ENCODE measurements at regions not wholly inside any gene's neighbourhood (a gene's known extent, or its start where the extent isn't known, plus 50 kb on each side); places are given as distances from the start of the nearest gene placed in this dataset.

- DNase-seq (ENCODE audit: low read depth, low spot score) = no peak
These were observed 429.8 kb upstream of the CDH2 start for GRCh38 chr18:28606686-28607085.

DNA sequence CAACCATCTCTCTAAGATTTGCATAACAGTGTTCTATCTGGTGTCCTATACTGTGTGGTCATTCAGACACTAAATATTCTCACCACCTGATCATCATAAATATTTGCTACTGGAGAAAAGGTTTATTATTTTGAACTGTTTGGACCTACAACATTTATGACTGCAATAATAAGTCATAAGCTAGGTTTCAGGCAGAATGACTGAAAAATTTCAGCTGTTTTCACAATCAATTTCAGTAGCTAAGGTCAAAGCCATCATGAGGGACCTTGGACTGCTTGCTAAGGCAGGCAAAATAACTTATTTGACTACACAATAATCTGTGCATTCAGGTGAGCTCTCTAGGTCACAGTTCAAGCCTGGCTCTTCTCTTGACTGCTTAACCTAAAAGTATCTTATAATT is 425.5 kb upstream of the CDH2 start:
- in situ Hi-C loops (cut with HindIII; ENCODE audit: low pct_unique_long_range_greater_than_20kb, low sequenced_read_pairs) = no loop called here
- Histone ChIP-seq H3K36me3 (ENCODE audit: control insufficient read depth, insufficient read depth, low read length) (no peaks in the 10 kb centered on the region), H3K4me1 (ENCODE audit: control insufficient read depth, insufficient read depth, low read length) (no peaks in the 10 kb centered on the region), H3K27me3 (ENCODE audit: control insufficient read depth, insufficient read depth, low read length) (no peaks in the 10 kb centered on the region), H3K9me3 (ENCODE audit: control insufficient read depth, insufficient read depth, low read depth, low read length) (no peaks in the 10 kb centered on the region), H3K4me3 (ENCODE audit: low read depth in 2 of 2, low read length in 2 of 2) (no peak overlapping the region), H3K27ac (ENCODE audit: low read length) (no peak overlapping the region)
- intact Hi-C loops (cut with micrococcal nuclease; ENCODE audit: unreplicated experiment) = no loop called here
- BruUV-seq (replicated peaks) = no TSS peak
- no peak for ATAC-seq
- TF ChIP-seq, protein P1, sequence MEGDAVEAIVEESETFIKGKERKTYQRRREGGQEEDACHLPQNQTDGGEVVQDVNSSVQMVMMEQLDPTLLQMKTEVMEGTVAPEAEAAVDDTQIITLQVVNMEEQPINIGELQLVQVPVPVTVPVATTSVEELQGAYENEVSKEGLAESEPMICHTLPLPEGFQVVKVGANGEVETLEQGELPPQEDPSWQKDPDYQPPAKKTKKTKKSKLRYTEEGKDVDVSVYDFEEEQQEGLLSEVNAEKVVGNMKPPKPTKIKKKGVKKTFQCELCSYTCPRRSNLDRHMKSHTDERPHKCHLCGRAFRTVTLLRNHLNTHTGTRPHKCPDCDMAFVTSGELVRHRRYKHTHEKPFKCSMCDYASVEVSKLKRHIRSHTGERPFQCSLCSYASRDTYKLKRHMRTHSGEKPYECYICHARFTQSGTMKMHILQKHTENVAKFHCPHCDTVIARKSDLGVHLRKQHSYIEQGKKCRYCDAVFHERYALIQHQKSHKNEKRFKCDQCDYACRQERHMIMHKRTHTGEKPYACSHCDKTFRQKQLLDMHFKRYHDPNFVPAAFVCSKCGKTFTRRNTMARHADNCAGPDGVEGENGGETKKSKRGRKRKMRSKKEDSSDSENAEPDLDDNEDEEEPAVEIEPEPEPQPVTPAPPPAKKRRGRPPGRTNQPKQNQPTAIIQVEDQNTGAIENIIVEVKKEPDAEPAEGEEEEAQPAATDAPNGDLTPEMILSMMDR (IDR thresholded peaks at IDR 0.05) = no peak
- TF ChIP-seq REST (IDR thresholded peaks at IDR 0.05; ENCODE audit: insufficient read depth in 1 of 2, low read depth in 2 of 2, low read length in 1 of 2) (no peak), TCF7L2 (IDR thresholded peaks at IDR 0.05; ENCODE audit: low read depth, low read length) (no peak), POLR2AphosphoS5 (IDR thresholded peaks at IDR 0.05; ENCODE audit: low read depth, low read length) (no peak), SIN3A (IDR thresholded peaks at IDR 0.05; ENCODE audit: borderline replicate concordance, insufficient read depth, low read depth, low read length) (no peak)
- CTCF ChIA-PET = no interaction called here
- DNase-seq (ENCODE audit: low read depth, low spot score) = no peak
- POLR2A ChIA-PET = no interaction called here

More at GRCh38 chr18:28606686-28607085, 429.8 kb upstream of the CDH2 start:
- TF ChIP-seq TCF7L2 (IDR thresholded peaks at IDR 0.05; ENCODE audit: low read depth, low read length) = no peak
- TF ChIP-seq, protein P1 (IDR thresholded peaks at IDR 0.05) = no peak
- no peak for TF ChIP-seq REST (IDR thresholded peaks at IDR 0.05; ENCODE audit: insufficient read depth in 1 of 2, low read depth in 2 of 2, low read length in 1 of 2)
- no peak for TF ChIP-seq POLR2AphosphoS5 (IDR thresholded peaks at IDR 0.05; ENCODE audit: low read depth, low read length)
- TF ChIP-seq SIN3A (IDR thresholded peaks at IDR 0.05; ENCODE audit: borderline replicate concordance, insufficient read depth, low read depth, low read length) = no peak
- in situ Hi-C loops (cut with HindIII; ENCODE audit: low pct_unique_long_range_greater_than_20kb, low sequenced_read_pairs) (no loop called here), intact Hi-C loops (cut with micrococcal nuclease; ENCODE audit: unreplicated experiment) (no loop called here)
- CTCF ChIA-PET = no interaction called here
- Histone ChIP-seq H3K9me3 (ENCODE audit: control insufficient read depth, insufficient read depth, low read depth, low read length) (no peaks in the 10 kb centered on the region), H3K4me1 (ENCODE audit: control insufficient read depth, insufficient read depth, low read length) (no peaks in the 10 kb centered on the region), H3K27ac (ENCODE audit: low read length) (no peak overlapping the region), H3K36me3 (ENCODE audit: control insufficient read depth, insufficient read depth, low read length) (no peaks in the 10 kb centered on the region), H3K27me3 (ENCODE audit: control insufficient read depth, insufficient read depth, low read length) (no peaks in the 10 kb centered on the region), H3K4me3 (ENCODE audit: low read depth in 2 of 2, low read length in 2 of 2) (no peak overlapping the region)
- no peak for ATAC-seq
- BruUV-seq (replicated peaks) = no TSS peak
- POLR2A ChIA-PET = no interaction called here

Data from Panc1 (cell line).